HG02623 (cell line): ENCODE measurements at regions not wholly inside any gene's neighbourhood (a gene's known extent, or its start where the extent isn't known, plus 50 kb on each side); places are given as distances from the start of the nearest gene placed in this dataset.
"Not testable (repeated sequence)": the region's sequence is repeated elsewhere in the genome, so short reads cannot be mapped to it uniquely, and the experiment has no call there.

Experiments used
- ATAC-seq: cut with Tn5 transposase; IDR thresholded peaks from one replicate; pipeline ENCODE4 v1.9.1; 2021; ENCODE audit warnings: moderate library complexity; ENCODE audit not compliant: unreplicated experiment

DNA sequence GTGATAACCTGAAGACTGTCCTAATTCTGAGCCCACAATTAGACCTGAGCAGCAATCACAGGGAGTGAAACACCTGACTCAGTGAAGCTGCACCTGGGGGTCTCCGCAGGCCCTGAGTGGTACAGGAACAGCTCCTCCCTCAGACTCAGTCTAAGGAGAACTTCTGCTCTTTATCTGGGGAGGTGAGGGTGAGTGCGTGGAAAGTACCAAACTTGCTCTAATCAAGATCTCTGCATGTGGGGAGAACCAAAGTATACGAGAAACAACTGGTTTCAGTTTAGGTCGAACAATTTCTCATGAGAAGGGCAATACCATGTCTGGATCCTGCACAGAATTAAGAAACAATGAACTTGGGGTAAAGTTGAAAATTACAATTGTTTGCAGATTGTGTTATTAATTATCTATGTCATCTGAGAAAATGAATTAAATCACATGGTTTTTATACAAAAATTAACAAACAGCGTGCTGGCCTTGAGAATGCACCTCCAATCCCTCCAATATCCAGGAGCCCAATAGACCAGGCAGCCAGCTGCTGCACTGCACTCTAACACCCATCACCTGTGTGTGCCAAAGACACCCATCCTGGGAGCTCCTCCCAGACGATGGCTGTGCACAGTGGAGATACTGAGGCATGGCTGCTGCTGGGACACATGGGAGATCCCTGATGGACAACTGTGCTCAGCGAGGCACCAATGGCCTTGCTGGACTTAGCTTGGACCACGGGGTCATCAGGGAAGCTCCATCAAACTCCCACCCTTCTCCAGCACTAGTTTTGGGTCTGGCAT lies 828.8 kb downstream of the TMEM121 start:
- not testable (repeated sequence) for ATAC-seq

GRCh38 chr14:106355881-106356642 lies 829.7 kb downstream of the TMEM121 start:
- not testable (repeated sequence) for ATAC-seq

GRCh38 chr14:106356643-106356930 lies 830.2 kb downstream of the TMEM121 start:
- ATAC-seq, result not testable (repeated sequence)

DNA sequence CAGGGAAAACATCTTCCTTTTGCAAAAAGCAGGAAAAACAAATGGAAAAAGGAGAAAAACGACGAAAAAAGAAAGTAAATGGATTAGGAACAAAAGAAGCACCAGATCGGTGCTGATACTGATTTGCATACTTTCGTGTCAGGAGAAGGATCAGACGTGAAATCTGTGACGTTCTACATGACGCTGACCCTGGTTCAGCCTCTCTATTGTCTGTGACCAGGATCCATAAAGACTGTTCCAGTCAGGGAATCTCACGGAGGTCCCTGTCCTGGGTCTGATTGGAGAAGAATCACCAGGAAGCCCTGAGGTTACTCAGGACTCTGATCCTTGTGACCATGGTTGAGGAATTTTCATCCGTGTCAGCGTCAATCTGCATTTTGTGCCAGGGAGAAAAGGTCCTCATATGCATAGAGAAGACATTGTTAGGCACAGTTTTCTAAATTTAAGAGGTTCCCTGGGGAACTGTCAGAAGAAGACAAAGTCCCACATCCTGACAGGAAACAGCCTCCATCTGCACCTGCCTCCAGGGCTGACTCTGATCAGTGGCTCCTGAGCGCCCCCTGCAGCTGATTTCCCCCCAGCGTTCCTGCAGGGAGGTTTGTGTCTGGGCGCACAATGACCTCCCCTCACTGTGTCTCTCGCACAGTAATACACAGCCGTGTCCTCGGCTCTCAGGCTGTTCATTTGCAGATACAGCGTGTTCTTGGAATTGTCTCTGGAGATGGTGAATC lies 832.9 kb downstream of the TMEM121 start:
- ATAC-seq, result peak; percentile 42

- not testable (repeated sequence) for ATAC-seq
These were observed 839.0 kb downstream of the TMEM121 start for GRCh38 chr14:106365371-106365770.

DNA sequence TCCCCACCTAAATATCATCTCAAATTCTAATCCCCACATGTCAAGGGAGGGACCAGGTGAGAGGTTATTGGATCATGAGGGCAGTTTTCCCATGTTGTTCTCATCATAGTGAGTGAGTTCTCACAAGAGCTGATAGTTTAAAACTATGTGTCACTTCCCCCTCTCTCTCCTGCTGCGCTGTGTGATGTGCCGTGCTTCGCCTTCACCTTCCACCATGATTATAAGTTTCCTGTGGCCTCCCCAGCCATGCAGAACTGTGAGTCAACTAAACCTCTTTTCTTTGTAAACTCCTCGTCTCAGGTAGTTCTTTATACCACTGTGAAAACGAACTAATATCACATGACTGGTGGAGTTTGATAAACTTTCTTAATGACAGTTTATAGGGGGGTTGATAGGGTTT lies 839.5 kb downstream of the TMEM121 start:
- ATAC-seq, result not testable (repeated sequence)

DNA sequence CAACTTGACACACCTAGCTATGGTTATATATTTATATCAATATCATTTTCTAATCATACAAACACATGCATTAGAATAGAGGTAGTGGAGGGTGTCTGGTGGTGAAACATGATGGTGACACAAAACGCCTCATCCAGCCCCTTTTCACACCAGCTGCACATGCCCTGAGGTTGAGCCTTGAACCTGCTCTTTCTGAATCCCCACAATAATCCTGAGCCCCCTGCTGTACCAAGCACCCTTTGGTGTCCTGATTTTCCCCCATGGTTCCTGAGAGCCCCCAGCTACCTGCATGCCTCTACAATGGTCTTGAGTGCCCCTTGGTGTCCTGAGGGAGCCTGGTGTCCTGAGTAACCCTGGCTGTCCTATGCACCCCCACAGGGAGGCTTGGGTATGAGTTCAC lies 840.6 kb downstream of the TMEM121 start:
- ATAC-seq, result not testable (repeated sequence)

DNA sequence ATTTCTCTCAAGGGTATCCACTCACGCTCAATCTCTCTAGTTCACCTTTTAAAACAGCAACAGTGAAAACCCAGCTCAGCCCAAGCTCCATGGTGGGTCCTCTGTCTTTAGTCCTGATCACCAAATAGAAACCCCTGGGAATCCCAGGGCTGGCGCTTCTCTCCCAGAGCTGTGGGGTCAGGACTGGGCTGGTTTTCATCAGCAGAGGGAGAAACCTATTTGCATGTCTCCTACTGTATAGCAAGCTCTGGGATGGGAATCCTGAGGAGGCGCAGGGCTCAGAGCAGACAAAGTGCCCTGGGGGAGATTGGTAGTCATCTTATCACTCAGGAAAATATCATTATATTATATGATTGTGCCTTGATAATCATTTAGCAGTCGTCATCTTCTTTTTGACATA lies 843.1 kb downstream of the TMEM121 start:
- ATAC-seq, result not testable (repeated sequence)

GRCh38 chr14:106372870-106373652 lies 846.7 kb downstream of the TMEM121 start:
- no peak for ATAC-seq

GRCh38 chr14:106373653-106374110 lies 847.3 kb downstream of the TMEM121 start:
- ATAC-seq, result not testable (repeated sequence)

DNA sequence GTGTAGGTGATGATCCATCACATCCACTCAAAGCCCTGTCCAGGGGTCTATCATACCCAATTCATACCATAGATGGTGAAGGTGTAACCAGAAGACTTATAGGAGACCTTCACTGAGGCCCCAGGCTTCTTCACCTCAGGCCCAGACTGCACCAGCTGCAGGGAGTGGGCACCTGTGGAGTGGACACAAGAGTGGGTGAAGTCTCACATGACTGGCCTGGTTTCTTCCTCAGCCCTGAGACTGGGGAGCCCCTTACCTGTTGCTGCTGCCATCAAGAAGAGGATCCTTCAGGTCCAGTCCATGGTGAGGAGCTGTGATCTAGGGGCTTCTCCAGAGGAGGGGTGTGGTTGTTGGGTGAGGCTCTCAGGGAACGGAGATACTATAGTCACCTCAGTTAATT lies 851.0 kb downstream of the TMEM121 start:
- no peak for ATAC-seq

- no peak for ATAC-seq
These were observed 851.8 kb downstream of the TMEM121 start for GRCh38 chr14:106378191-106378590.

- no peak for ATAC-seq
These were observed 854.4 kb downstream of the TMEM121 start for GRCh38 chr14:106380740-106381139.

DNA sequence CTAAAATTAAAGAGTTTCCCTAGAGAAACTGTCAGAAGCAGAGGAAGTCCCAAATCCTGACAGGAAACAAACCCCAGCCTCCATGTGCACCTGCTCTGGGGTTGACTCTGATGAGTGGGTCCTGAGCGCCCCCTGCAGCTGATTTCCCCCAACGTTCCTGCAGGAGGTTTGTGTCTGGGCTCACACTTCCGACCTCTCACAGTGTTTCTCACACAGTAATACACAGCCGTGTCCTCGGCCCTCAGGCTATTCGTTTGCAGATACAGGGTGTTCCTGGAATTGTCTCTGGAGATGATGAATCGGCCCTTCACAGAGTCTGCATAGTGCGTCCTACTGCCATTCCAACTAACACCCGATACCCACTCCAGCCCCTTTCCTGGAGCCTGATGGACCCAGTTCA lies 862.8 kb downstream of the TMEM121 start:
- not testable (repeated sequence) for ATAC-seq

- ATAC-seq, result no peak
These were observed 864.0 kb downstream of the TMEM121 start for GRCh38 chr14:106390401-106390800.

GRCh38 chr14:106390947-106391346 lies 864.6 kb downstream of the TMEM121 start:
- no peak for ATAC-seq

DNA sequence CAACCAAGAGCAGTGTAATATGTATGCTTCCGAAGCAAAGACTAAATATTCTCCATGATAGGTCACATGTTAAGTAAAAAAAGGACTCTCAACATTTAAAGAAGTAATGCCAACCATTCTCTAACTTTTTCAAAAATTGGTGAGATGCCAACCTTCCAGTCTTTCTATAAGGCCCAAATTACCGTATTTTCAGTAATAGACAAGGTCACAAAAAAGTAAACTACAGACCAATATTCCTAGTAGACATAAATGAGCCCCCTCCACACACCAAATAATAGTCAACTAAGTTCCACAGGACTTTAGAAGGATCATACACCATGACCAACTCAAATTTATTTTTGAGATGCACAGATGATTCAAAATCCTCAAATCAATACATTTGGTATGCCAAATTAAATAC lies 867.4 kb downstream of the TMEM121 start:
- no peak for ATAC-seq

DNA sequence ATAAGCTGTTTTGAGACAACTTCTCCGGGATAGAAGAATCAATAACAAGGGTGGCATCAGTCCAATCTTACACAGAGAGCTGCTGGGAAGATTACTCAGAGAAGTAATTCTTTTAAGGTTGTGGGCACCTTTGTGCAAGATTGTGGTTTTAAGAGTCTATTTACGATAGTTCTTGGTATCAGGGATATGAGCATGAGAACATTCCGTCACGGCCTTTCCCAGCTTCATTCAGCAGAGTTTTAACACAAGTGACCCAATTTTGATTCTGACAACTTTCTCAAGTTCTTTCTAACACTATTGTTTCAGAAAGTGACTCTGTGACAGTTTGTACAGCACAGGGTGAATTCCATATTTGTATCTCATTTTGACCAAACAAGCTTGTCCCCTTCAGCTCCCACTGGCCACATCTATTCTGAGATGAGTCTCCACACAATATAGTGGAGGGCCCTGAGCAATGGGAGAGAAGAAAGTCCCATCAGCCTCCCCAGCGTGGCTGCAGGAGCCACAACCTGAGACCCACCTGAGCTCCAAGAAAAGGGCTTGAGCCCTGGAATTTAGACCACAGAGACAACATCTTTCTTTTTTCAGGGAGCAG lies 869.2 kb downstream of the TMEM121 start:
- no peak for ATAC-seq

- no peak for ATAC-seq
These were observed 870.6 kb downstream of the TMEM121 start for GRCh38 chr14:106396999-106397398.

DNA sequence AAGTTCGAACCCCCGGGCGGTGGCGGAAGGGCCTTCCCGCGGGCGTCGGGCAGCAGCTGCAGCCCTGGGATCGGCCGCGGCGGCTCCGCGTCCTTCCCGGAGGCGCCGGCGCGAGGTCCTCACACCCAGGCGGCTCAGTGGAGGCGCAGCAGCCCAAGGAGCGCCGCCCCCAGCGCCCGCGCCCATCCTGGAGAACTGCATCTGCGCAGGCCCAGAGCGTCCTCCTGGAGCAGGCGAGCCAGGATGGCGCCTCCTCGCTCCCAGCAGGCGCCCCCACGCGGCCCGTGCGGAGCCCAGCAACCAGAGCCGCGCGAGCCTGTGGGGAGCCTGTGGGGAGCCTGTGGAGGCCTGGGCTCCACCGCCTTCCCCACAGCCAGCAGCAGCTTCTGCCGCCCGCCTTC lies 872.5 kb downstream of the TMEM121 start:
- not testable (repeated sequence) for ATAC-seq
